ENCODE measurements at regions not wholly inside any gene's neighbourhood (a gene's known extent, or its start where the extent isn't known, plus 50 kb on each side); places are given as distances from the start of the nearest gene placed in this dataset.

GRCh38 chr19:31834070-31834469, 484.8 kb upstream of the TSHZ3 start:
- TF ChIP-seq SMC3 (IDR thresholded peaks at IDR 0.05; ENCODE audit: low read depth, low read length) (no peak), POLR2A (IDR thresholded peaks at IDR 0.05; ENCODE audit: low read depth, low read length) (no peak), CTCF (conservative IDR thresholded peaks at IDR 0.05; ENCODE audit: low read depth, low read length) (no peak), RFX5 (IDR thresholded peaks at IDR 0.05; ENCODE audit: low read depth, low read length) (no peak), CEBPB (IDR thresholded peaks at IDR 0.05; ENCODE audit: low read depth, low read length) (no peak), BHLHE40 (IDR thresholded peaks at IDR 0.05; ENCODE audit: low read depth, low read length) (no peak), FOS (IDR thresholded peaks at IDR 0.05; ENCODE audit: low read depth, low read length) (no peak), CHD1 (IDR thresholded peaks at IDR 0.05; ENCODE audit: low read depth, low read length) (no peak), USF2 (IDR thresholded peaks at IDR 0.05; ENCODE audit: low read depth, low read length) (no peak)

Data from IMR-90 (cell line).